ENCODE measurements at regions not wholly inside any gene's neighbourhood (a gene's known extent, or its start where the extent isn't known, plus 50 kb on each side); places are given as distances from the start of the nearest gene placed in this dataset.
"Not testable (repeated sequence)": the region's sequence is repeated elsewhere in the genome, so short reads cannot be mapped to it uniquely, and the experiment has no call there.

DNA sequence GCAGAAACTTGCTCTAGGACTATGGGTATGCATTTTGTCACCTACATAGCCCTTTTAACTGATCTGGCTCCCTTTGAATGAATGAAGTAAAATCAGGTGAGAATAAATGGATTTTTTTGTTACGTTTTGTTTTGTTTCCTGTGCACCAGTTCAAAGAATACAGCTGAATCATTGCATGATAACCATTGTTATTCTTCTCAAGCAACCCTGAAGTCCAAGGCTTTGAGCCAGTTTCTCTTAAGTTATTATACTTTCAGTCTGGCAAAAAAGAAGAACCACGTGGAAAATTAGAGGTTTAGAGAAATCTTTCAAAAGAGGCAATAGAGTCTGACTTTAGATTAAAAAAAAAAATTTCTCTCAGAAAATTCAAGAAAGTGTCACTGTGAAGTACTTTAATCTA lies 398.6 kb upstream of the TECRL start:
- DNase-seq, result no peak

- DNase-seq, result no peak
Observed at GRCh38 chr4:64799751-64800150, 390.5 kb upstream of the TECRL start.

DNA sequence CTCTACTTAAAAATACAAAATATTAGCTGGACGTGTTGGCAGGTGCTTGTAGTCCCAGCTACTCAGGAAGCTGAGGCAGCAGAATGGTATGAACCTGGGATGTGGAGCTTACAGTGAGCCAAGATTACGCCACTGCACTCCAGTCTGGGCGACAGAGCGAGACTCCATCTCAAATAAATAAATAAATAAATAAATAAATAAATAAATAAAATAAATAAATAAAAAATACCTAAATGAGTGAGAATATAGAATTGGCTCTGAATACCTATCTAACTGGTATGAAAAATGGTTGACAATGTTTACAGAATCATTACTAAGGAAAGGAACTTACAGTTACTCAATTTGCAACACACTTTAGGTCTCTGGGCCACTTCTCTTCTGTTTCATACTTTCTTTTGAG lies 389.6 kb upstream of the TECRL start:
- DNase-seq, result not testable (repeated sequence)

GRCh38 chr4:64796581-64796980 lies 387.3 kb upstream of the TECRL start:
- no peak for DNase-seq

GRCh38 chr4:64784125-64784524 lies 374.9 kb upstream of the TECRL start:
- DNase-seq, result no peak

DNA sequence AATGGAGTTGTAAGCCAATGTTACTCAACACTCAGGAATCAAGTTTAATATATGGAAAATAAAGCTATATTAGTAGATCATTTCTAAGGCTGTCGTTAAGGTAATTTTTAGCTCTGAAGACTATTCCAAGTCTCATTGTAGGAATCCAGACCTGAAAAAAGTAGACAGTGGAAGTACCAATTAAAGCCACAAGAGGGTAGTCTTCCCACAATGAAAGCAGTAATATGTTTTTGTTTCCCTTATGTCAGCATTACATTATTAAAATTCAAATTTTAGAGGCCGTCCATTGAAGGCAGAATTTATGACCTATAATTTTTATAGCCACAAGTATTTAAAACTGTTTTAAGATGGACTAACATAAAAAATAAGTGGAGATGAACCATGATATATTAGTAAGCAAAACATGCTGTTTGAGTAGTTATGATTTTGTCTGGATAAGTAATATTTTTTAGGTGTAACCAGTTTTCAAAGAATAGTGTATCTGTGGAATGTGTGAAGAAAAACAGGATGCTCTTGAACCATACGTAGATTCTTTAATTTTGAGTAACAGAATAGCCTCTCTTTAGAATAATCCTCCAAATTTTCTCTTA lies 372.6 kb upstream of the TECRL start:
- DNase-seq, result peak; percentile 6 to 15

- DNase-seq, result no peak
Observed at GRCh38 chr4:64780664-64781063, 371.4 kb upstream of the TECRL start.

GRCh38 chr4:64777286-64777685 lies 368.0 kb upstream of the TECRL start:
- no peak for DNase-seq

GRCh38 chr4:64776820-64777219 lies 367.6 kb upstream of the TECRL start:
- no peak for DNase-seq

GRCh38 chr4:64774626-64775025 lies 365.4 kb upstream of the TECRL start:
- no peak for DNase-seq

GRCh38 chr4:64771149-64771548 lies 361.9 kb upstream of the TECRL start:
- no peak for DNase-seq

GRCh38 chr4:64767547-64767946 lies 358.3 kb upstream of the TECRL start:
- no peak for DNase-seq

- no peak for DNase-seq
Observed at GRCh38 chr4:64766565-64766964, 357.3 kb upstream of the TECRL start.

DNA sequence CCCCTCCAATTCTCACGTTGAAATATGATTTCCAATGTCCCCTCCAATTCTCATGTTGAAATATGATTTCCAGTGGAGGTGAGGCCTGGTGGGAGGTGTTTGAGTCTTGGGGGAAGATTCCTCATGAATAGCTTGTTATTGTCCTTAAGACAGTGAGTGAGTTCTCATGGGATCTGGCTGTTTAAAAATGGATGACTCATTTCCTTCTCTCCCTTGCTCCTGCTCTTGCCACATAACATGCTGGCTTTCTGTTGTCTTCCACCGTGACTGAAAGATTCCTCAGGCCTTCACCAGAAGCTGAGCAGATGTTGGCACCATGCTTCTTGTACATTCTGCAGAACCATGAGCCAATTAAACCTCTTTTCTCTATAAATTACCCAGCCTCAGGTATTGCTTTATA lies 346.8 kb upstream of the TECRL start:
- no peak for DNase-seq

DNA sequence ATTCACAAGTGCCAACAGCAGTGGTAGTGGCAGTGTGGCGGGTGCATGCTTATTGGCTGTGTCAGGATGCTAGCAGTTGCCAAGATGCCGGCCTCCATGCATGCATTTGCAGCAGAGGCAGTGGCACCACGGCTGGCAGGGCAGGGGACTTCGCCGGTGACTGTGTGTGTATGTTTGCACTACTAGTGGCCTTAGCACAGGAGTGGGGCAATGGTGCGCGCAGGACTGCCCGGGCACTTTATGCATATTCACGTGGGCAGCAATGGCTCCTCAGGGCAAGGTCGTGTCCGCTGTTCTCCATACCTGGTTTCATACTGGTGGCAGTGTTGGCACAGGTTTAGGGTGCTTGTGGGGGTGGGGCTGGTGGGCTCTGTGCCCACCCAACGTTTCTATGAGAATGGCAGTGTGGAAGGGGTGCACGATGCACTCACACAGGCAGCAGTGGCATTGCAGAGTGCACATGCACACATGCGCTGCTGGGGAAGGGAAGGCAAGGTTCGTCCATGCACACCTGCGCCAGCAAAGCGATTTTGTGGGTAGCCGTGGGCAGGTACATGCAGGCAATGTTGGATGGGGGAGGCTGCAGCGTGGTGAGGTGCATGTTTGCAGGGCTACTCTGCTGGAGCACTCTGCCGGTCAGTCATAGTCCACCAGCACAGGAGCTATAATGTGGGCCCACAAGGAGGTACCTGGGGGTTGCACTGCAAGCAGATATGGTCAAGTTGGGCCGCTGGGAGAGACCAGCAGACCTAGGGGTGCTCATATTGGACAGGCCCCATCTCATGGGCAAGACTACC lies 338.9 kb upstream of the TECRL start:
- no peak for DNase-seq

GRCh38 chr4:64738240-64738639 lies 329.0 kb upstream of the TECRL start:
- no peak for DNase-seq

DNA sequence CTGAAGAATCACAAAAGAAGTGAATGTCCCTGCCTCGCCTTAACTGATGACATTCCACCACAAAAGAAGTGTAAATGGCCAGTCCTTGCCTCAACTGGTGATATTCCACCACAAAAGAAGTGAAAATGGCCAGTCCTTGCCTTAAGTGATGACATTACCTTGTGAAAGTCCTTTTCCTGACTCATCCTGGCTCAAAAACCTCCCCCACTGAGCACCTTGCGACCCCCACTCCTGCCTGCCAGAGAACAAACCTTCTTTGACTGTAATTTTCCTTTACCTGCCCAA lies 328.5 kb upstream of the TECRL start:
- not testable (repeated sequence) for DNase-seq

- no peak for DNase-seq
Observed at GRCh38 chr4:64737026-64737853, 328.0 kb upstream of the TECRL start.

GRCh38 chr4:64729561-64729960 lies 320.3 kb upstream of the TECRL start:
- DNase-seq, result no peak

DNA sequence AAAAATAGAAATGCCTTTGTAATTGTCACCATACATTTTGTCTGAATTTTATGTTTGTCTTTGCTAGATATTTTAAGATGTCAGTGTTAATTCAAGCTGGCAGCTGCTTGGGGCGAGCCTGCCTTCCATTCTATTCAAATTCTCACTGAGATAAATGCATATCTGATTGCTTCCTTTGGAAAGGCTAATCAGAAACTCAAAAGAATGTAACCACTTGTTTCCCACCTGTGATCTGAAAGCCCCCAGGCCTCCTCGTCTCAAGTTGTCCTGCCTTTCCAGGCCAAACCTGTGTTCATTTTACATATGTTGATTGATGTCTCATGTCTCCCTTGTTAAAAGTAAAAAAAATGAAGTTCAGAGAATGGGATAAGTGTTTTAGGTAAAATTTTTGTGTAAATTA lies 318.7 kb upstream of the TECRL start:
- DNase-seq, result no peak

DNA sequence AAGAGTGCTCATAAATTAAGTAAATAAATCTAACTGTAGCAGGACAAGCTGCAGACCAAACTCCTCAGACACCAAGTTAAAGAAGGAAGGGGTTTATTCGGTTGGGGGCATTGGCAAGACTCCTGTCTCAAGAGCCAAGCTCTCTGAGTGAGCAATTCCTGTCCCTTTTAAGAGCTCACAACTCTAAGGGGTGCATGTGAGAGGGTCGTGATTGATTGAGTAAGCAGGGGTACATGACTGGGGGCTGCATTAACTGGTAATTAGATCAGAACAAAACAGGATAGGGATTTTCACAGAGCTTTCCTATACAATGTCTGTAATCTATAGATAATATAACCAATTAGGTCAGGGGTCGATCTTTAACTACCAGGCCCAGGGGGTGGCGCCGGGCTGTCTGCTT lies 318.1 kb upstream of the TECRL start:
- DNase-seq, result not testable (repeated sequence)

GRCh38 chr4:64724689-64725088 lies 315.4 kb upstream of the TECRL start:
- no peak for DNase-seq

DNA sequence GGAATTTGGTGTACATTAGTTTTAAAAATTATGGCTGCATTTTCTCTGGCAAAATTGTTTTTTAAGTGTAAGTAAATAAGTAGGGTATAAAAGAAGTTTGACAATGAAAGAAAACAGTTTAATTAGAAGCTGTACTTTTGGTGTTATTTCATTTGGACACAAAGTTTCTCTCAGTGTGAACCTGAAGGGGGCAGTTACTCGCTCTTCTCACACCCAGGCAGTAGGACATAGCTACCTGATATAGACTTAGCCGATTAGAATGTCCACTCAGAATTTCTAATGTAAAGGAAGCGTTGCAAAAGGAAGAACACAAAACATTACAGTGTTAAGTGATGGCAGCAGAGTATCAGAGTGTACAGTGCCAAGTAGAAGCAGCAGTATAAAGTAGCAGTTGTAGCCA lies 311.9 kb upstream of the TECRL start:
- DNase-seq, result no peak

GRCh38 chr4:64718091-64718490 lies 308.8 kb upstream of the TECRL start:
- no peak for DNase-seq

All from AML-193 (cell line).